ENCODE measurements at regions not wholly inside any gene's neighbourhood (a gene's known extent, or its start where the extent isn't known, plus 50 kb on each side); places are given as distances from the start of the nearest gene placed in this dataset.
"Not testable (repeated sequence)": the region's sequence is repeated elsewhere in the genome, so short reads cannot be mapped to it uniquely, and the experiment has no call there.

GRCh38 chr3:140871022-140871421, 70.6 kb upstream of the SLC25A36 start:
- no peak for DNase-seq

GRCh38 chr3:140872165-140872564, 69.5 kb upstream of the SLC25A36 start:
- DNase-seq: not testable (repeated sequence)

GRCh38 chr3:140883428-140884040, 58.1 kb upstream of the SLC25A36 start:
- no peak for DNase-seq

GRCh38 chr3:140885697-140886096, 55.9 kb upstream of the SLC25A36 start:
- not testable (repeated sequence) for DNase-seq
